BLaER1 (cell line): ENCODE measurements at regions not wholly inside any gene's neighbourhood (a gene's known extent, or its start where the extent isn't known, plus 50 kb on each side); places are given as distances from the start of the nearest gene placed in this dataset.

Source experiments
- H3K27ac ChIP-seq: shearing (Covaris generic); formaldehyde crosslinking; 2 replicates; pipeline ENCODE4 v1.8.1; 2022
- H3K27me3 ChIP-seq: shearing (Covaris generic); formaldehyde crosslinking; 2 replicates; pipeline ENCODE4 v1.8.1; 2022
- H3K36me3 ChIP-seq: shearing (Covaris generic); formaldehyde crosslinking; 2 replicates; pipeline ENCODE4 v1.8.1; 2022
- H3K4me1 ChIP-seq: shearing (Covaris generic); formaldehyde crosslinking; 2 replicates; pipeline ENCODE4 v1.8.1; 2022
- H3K4me2 ChIP-seq: shearing (Covaris generic); formaldehyde crosslinking; 2 replicates; pipeline ENCODE4 v1.8.1; 2022
- H3K4me3 ChIP-seq: shearing (Covaris generic); formaldehyde crosslinking; 2 replicates; pipeline ENCODE4 v1.8.1; 2022
- H3K9ac ChIP-seq: shearing (Covaris generic); formaldehyde crosslinking; 2 replicates; pipeline ENCODE4 v1.8.1; 2022
- H3K9me3 ChIP-seq: shearing (Covaris generic); formaldehyde crosslinking; 2 replicates; pipeline ENCODE4 v1.8.1; 2022
- H4K20me1 ChIP-seq: shearing (Covaris generic); formaldehyde crosslinking; 2 replicates; pipeline ENCODE4 v1.8.1; 2022
- Cebpa-rat ChIP-seq: shearing (Covaris generic); IDR thresholded peaks from 2 replicates; pipeline ENCODE4 v1.8.1; 2022

DNA sequence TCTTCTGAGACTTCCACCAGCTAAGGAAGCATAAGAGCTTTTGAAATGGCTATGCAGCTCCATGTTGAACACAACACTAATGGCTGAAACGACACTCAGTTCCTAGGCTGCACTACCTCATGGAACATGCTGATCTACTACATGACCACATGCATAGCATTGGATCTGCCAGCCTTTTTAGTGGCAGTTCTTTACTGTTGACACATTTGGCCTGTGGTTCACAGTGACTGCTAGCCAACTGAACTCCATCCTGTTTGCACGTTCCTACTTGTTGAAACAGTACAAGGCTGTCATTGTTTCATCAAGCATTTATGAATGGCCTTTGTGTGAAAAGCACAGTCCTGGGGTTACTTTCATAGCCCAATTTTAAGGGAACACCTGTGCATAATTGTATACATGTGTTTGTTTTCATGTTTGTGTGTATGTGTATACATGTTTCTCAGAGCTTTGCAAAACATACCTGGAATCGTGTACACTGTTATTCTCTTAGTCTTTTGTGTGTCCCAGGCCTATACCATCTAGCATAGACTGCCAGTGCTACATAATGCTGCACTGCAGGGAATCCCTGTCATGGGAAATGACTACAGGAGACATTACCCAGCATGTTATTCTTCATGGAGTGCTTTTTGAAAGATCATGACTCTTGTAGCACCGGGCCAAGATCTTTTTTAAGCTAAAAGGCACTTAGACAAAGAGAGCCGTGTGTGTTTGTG, 179.6 kb upstream of the ESRRG start:
- Histone ChIP-seq H3K27me3 (no peaks in the 10 kb centered on the region), H4K20me1 (no peaks in the 10 kb centered on the region), H3K9me3 (no peaks in the 10 kb centered on the region), H3K4me1 (no peaks in the 10 kb centered on the region), H3K4me3 (no peak overlapping the region), H3K27ac (no peak overlapping the region), H3K9ac (no peak overlapping the region), H3K36me3 (no peaks in the 10 kb centered on the region), H3K4me2 (no peak overlapping the region)
- no peak for TF ChIP-seq Cebpa-rat

DNA sequence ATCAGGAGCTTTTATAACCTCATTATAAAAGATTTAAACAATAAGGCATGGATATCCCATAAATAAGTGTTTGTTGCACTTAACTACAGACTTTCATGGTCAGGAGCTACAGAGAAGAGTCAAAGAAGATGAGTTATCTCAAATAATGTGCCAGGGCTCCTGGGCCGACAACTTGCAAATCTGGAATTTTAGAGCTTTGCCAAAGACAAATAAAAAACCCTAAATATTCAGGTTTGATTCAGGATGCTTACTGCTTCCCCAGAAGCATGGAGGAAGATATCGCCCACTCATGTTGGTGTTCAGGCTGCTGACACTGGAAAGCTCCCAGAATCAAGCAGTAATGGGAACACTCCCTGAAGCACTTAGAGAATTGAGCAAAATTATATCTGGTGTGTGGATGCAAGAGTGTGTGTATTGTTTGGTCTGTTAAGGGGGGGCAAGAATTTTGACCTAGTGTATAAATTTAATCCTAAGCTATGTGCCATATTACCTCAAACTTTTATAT, 176.9 kb upstream of the ESRRG start:
- H3K9me3 ChIP-seq, result no peaks in the 10 kb centered on the region
- H4K20me1 ChIP-seq, result no peaks in the 10 kb centered on the region
- no peaks in the 10 kb centered on the region for H3K4me1 ChIP-seq
- H3K27ac ChIP-seq, result no peak overlapping the region
- no peak overlapping the region for H3K9ac ChIP-seq
- no peak overlapping the region for H3K4me3 ChIP-seq
- H3K4me2 ChIP-seq, result no peak overlapping the region
- no peaks in the 10 kb centered on the region for H3K36me3 ChIP-seq
- no peak for TF ChIP-seq Cebpa-rat
- H3K27me3 ChIP-seq, result no peaks in the 10 kb centered on the region

DNA sequence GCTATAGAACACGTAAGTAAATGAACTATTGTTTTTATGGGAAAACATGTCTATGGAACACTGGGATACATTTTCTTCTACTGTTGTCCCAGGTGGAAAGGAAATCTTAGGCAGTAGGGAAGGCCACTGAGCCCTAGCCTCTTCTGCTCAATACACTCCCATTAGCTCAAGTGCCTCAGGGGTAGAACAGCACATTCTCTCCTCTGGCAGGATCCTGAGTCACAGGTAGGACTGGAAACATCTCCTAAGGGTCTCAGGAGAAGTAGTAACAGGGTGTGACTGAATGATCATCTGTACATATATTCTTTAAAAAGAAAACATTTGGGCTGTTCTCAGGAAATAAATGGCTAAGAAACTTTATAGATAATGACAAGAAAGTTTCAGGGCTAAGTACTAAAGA, 175.6 kb upstream of the ESRRG start:
- Histone ChIP-seq H3K9me3 (no peaks in the 10 kb centered on the region), H3K4me2 (no peak overlapping the region), H3K4me1 (no peaks in the 10 kb centered on the region), H3K9ac (no peak overlapping the region), H3K4me3 (no peak overlapping the region), H3K27me3 (no peaks in the 10 kb centered on the region), H4K20me1 (no peaks in the 10 kb centered on the region), H3K36me3 (no peaks in the 10 kb centered on the region), H3K27ac (no peak overlapping the region)
- no peak for TF ChIP-seq Cebpa-rat

DNA sequence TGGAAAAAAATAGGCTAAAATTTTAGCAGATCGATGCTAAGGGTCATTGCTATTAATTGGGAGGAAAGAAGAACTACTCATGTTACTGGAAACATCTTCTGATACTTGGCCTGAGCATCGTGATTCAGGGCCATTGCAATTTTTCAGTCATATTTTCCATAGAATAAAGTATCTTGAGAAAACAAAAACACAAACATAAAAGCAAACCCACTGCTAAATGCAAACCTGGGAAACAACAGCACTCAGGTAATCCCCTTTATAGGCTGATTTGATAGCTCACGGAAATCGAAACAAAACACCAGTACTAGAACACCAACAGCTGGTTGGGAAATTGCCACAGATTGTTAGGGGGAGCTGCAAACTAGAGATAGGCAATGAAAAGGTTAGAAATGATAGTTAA, 172.9 kb upstream of the ESRRG start:
- no peak for TF ChIP-seq Cebpa-rat
- Histone ChIP-seq H3K36me3 (no peaks in the 10 kb centered on the region), H3K4me3 (no peak overlapping the region), H3K4me1 (peaks cover 13% of the 10 kb centered on the region), H4K20me1 (no peaks in the 10 kb centered on the region), H3K4me2 (no peak overlapping the region), H3K9ac (no peak overlapping the region), H3K27ac (no peak overlapping the region), H3K27me3 (no peaks in the 10 kb centered on the region), H3K9me3 (no peaks in the 10 kb centered on the region)

DNA sequence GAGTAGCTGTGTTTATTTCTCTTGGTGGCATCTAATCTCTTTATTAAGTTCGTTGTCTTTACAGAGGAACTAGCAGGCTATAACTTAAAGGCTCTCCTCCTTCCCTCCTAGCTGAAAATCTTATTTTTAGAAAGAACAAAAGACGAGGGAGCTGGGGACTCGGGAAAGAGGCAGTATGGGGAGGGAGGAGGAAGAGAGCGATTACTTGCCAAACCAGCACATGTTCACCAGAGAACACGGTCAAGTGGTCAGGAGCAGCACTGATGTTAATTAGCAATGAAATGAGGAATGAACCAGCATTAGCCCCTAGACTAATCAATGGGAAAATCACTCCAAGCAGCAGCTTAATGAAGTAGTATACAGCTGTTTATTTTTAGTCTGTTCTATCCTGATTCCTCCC, 171.3 kb upstream of the ESRRG start:
- no peak overlapping the region for H3K4me2 ChIP-seq
- peaks cover 13% of the 10 kb centered on the region for H3K4me1 ChIP-seq
- no peak overlapping the region for H3K27ac ChIP-seq
- no peak for TF ChIP-seq Cebpa-rat
- H3K36me3 ChIP-seq, result no peaks in the 10 kb centered on the region
- H3K27me3 ChIP-seq, result no peaks in the 10 kb centered on the region
- no peak overlapping the region for H3K4me3 ChIP-seq
- H4K20me1 ChIP-seq, result no peaks in the 10 kb centered on the region
- no peak overlapping the region for H3K9ac ChIP-seq
- no peaks in the 10 kb centered on the region for H3K9me3 ChIP-seq

DNA sequence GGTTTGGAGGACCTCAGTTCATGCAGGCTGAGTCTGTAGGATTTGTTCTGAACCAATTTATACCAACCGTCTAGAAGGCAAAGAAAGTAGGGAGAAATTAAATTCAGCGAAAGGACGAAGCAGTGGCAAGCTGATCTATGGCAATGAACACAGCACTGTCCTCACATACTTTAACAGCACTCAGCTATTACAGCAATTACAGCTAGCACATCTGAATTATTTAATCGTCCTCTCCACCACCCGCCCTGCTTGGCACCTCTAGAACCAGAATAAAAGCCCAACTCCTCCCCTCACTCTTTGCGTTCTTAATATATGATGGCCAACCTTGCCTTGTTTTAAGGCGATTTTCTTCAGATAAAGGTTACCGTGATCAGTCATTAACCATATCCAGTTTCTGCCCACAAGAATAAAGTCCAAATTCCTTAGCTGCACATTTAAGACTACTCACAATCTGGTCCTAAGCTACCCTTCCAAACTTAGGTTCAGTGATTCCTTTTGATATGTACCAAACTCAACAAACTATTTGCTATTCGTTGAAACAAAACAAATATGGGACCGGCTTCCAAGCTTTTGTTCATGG, 169.4 kb upstream of the ESRRG start:
- Histone ChIP-seq H3K9me3 (no peaks in the 10 kb centered on the region), H3K4me2 (peak overlapping the region; percentile 53), H3K27ac (no peak overlapping the region), H3K9ac (no peak overlapping the region), H3K27me3 (no peaks in the 10 kb centered on the region), H4K20me1 (no peaks in the 10 kb centered on the region), H3K4me3 (no peak overlapping the region), H3K4me1 (peaks cover 13% of the 10 kb centered on the region), H3K36me3 (no peaks in the 10 kb centered on the region)
- TF ChIP-seq Cebpa-rat, result no peak

DNA sequence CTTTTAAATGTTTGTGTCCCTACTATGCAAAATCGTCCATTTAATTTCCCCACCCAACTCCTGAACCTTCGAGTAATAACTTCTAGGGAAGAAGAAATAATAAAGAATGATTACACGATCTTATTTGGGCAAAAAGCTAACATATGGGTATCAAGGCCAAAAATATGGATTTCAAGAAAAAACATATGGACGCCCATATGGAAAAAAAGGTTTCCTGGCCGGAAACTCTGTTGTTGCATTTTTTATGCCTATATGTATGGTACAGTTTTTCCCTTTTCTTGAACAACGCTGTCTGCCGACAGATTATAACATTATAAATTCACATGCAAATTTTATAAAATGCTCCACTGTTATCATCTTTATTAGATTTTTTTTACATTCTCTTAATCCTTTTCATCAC, 167.6 kb upstream of the ESRRG start:
- Histone ChIP-seq H3K36me3 (no peaks in the 10 kb centered on the region), H4K20me1 (no peaks in the 10 kb centered on the region), H3K27ac (no peak overlapping the region), H3K4me3 (no peak overlapping the region), H3K9ac (no peak overlapping the region), H3K4me1 (peaks cover 13% of the 10 kb centered on the region), H3K4me2 (no peak overlapping the region), H3K9me3 (no peaks in the 10 kb centered on the region), H3K27me3 (no peaks in the 10 kb centered on the region)
- TF ChIP-seq Cebpa-rat, result no peak

DNA sequence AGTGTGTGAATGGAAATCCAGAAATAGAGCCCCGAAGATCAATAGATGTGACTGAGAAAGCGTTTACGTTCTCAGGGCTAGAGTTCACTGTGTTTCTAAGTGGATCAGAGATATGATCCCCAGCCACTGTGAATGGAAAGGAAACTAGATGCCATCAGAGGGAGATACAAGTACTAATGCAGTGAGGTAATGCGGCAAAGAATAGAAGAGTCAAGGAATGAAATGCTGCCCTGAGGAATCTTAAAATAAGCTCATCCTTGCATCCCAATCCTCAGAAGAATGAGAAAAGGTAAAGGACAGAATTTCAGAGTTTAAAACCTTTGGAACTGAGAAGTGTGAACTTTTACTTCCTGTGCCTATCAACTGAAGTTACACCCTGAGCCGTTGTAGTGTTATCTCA, 165.5 kb upstream of the ESRRG start:
- H3K27me3 ChIP-seq, result no peaks in the 10 kb centered on the region
- no peaks in the 10 kb centered on the region for H3K9me3 ChIP-seq
- H3K4me2 ChIP-seq, result no peak overlapping the region
- no peaks in the 10 kb centered on the region for H4K20me1 ChIP-seq
- no peak overlapping the region for H3K9ac ChIP-seq
- H3K36me3 ChIP-seq, result no peaks in the 10 kb centered on the region
- no peak overlapping the region for H3K4me3 ChIP-seq
- no peak overlapping the region for H3K27ac ChIP-seq
- TF ChIP-seq Cebpa-rat, result no peak
- peaks cover 13% of the 10 kb centered on the region for H3K4me1 ChIP-seq

DNA sequence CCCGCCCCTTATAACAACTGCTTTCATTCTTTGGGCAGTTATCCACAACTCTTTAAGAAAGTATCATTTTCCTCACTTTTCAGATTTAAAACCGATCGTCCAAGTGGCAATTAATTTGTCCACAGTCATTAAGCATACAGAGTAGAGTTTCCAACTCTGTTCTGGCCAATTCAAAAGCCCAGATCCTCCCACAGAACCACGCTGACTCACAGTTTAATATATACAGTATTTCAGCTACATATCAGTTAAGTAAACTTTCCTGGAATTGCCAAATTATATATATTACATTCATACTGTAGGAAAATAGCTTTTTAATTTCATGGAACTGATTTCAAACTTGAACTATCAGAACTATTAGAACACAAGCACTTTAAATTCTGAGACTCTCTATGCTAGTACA, 163.8 kb upstream of the ESRRG start:
- peaks cover 4% of the 10 kb centered on the region for H3K4me1 ChIP-seq
- H3K9me3 ChIP-seq, result no peaks in the 10 kb centered on the region
- no peak overlapping the region for H3K27ac ChIP-seq
- H3K9ac ChIP-seq, result no peak overlapping the region
- H3K4me2 ChIP-seq, result no peak overlapping the region
- no peaks in the 10 kb centered on the region for H3K36me3 ChIP-seq
- H3K27me3 ChIP-seq, result no peaks in the 10 kb centered on the region
- no peak for TF ChIP-seq Cebpa-rat
- no peaks in the 10 kb centered on the region for H4K20me1 ChIP-seq
- no peak overlapping the region for H3K4me3 ChIP-seq

DNA sequence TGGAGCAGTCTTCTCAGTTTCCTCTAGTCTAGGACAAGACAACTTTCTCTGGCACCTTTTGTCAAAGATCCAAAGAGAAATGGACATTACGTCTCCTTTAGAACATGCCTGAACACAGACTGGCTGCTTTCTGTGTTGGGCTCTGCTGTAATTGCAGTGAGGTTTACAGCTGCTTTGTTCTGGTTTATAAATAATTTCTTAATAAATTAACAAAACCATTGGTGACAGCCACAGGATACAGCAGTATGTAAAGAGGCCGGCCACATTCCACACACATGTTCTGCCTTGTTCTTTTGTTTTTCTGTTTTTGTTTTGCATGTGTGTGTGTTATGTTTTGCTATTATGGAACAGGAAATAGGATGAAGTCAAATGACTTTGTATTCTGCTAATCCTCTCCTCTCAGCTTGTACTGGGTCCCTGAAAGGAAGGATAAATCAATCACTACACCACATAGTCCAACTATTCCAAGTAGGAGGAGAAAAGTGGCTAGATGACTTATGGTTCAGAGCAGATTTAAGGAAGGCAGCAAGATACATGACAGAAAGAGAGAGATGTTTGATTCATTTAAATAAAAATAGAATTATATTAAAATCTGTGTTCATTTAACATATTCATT, 161.5 kb upstream of the ESRRG start:
- no peak overlapping the region for H3K4me2 ChIP-seq
- TF ChIP-seq Cebpa-rat, result no peak

More for the DNA sequence above, 161.5 kb upstream of the ESRRG start:
- H3K9ac ChIP-seq, result no peak overlapping the region
- no peak overlapping the region for H3K27ac ChIP-seq
- no peaks in the 10 kb centered on the region for H4K20me1 ChIP-seq
- H3K4me3 ChIP-seq, result no peak overlapping the region
- H3K27me3 ChIP-seq, result no peaks in the 10 kb centered on the region
- no peaks in the 10 kb centered on the region for H3K4me1 ChIP-seq
- H3K9me3 ChIP-seq, result no peaks in the 10 kb centered on the region
- no peaks in the 10 kb centered on the region for H3K36me3 ChIP-seq
